Left colon (tissue), 2 donors: ENCODE measurements at regions not wholly inside any gene's neighbourhood (a gene's known extent, or its start where the extent isn't known, plus 50 kb on each side); places are given as distances from the start of the nearest gene placed in this dataset.
"Not testable (repeated sequence)": the region's sequence is repeated elsewhere in the genome, so short reads cannot be mapped to it uniquely, and the experiment has no call there.

Source experiments
- ATAC-seq: fragments of 200-7000 bp; cut with Tn5 transposase; one replicate; pipeline ENCODE4 v1.9.1; 2020; ENCODE audit warnings: mild to moderate bottlenecking, moderate library complexity
- DNase-seq, 2 donors: peaks; one replicate each; pipeline ENCODE4 v3.0.0-alpha.2; 2020
- intact Hi-C, 2 donors: fragments of 100-400 bp; cut with DNase I in 1 of 2; cut with micrococcal nuclease in 1 of 2; formaldehyde crosslinking; loops; one replicate each; pipeline versions ENCODE4 v1.11.2 to v1.14.0; 2022; cut with DNase I, micrococcal nuclease
- donor health status: DM: no; HTN: no; CAD: no.
- donor health status: DM: yes; HTN: yes; CAD: no.

- ATAC-seq (no peak), DNase-seq (no peak)
- intact Hi-C loops = no loop called here
Measured at GRCh38 chr18:5030636-5031035, 166.4 kb downstream of the AKAIN1 start.

DNA sequence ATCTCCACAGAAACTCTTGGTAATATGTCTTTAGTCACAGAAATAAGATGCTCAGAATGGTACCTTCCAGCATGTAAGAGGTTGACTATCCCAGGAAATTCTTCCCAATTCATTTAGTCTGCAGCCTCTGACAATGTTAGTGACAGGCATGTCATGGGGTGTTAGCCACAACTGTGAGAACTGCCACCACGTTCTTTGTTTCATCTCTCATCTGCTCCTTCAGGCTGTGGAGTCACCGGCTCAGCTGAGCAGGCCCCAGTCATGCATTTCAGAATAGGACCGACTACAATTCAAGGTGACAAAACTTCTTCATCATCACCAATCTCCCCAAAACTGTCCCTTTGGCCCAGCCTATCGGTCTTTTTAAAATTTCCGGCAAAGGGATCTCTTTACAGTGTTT is 167.5 kb downstream of the AKAIN1 start:
- intact Hi-C loops = no loop called here
- no peak for DNase-seq

GRCh38 chr18:5024741-5025140 is 172.3 kb downstream of the AKAIN1 start:
- intact Hi-C loops = no loop called here

More for the DNA sequence above, 167.5 kb downstream of the AKAIN1 start:
- no peak for ATAC-seq

GRCh38 chr18:5021558-5021957 is 175.5 kb downstream of the AKAIN1 start:
- intact Hi-C loops = no loop called here
- no peak for DNase-seq
- ATAC-seq = no peak

More at GRCh38 chr18:5024741-5025140, 172.3 kb downstream of the AKAIN1 start:
- DNase-seq (no peak), ATAC-seq (no peak)

DNA sequence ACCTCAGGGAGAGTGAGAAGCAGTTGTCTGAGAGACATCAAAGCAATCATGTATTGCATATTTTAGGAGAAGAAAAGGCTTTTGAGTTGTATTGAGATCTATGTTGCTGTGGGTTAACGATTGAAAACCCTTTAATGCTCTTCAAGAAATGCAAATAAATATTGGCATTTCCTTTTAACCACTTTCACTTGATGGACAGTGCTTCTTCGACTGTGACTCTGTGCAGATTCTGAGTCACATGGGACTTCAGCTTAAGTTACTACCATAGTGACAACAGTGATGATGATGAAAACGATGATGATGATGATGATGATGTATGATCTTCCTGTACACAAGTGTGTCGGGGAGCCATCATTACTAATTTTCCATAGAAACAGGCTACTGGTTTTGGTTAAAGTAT is 181.8 kb downstream of the AKAIN1 start:
- intact Hi-C loops = no loop called here
- DNase-seq (no peak), ATAC-seq (no peak)

DNA sequence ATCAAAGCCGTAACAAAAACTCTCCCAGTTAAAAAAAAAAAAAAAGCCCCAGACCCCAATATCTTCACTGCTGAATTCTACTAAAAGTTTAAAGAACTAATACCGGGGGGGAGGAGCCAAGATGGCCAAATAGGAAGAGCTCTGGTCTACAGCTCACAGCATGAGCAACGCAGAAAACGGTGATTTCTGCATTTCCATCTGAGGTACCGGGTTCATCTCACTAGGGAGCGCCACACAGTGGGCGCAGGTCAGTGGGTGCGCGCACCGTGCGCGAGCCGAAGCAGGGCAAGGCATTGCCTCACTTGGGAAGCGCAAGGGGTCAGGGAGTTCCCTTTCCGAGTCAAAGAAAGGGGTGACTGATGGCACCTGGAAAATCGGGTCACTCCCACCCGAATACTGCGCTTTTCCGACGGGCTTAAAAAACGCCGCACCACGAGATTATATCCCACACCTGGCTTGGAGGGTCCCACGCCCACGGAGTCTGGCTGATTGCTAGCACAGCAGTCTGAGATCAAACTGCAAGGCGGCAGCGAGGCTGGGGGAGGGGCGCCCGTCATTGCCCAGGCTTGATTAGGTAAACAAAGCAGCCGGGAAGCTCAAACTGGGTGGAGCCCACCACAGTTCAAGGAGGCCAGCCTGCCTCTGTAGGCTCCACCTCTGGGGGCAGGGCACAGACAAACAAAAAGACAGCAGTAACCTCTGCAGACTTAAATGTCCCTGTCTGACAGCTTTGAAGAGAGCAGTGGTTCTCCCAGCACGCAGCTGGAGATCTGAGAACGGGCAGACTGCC is 192.8 kb downstream of the AKAIN1 start:
- intact Hi-C loops, DNase-seq, ATAC-seq: not testable (repeated sequence)

- intact Hi-C loops = no loop called here
- DNase-seq (no peak), ATAC-seq (no peak)
Measured at GRCh38 chr18:4994710-4995109, 202.3 kb downstream of the AKAIN1 start.

DNA sequence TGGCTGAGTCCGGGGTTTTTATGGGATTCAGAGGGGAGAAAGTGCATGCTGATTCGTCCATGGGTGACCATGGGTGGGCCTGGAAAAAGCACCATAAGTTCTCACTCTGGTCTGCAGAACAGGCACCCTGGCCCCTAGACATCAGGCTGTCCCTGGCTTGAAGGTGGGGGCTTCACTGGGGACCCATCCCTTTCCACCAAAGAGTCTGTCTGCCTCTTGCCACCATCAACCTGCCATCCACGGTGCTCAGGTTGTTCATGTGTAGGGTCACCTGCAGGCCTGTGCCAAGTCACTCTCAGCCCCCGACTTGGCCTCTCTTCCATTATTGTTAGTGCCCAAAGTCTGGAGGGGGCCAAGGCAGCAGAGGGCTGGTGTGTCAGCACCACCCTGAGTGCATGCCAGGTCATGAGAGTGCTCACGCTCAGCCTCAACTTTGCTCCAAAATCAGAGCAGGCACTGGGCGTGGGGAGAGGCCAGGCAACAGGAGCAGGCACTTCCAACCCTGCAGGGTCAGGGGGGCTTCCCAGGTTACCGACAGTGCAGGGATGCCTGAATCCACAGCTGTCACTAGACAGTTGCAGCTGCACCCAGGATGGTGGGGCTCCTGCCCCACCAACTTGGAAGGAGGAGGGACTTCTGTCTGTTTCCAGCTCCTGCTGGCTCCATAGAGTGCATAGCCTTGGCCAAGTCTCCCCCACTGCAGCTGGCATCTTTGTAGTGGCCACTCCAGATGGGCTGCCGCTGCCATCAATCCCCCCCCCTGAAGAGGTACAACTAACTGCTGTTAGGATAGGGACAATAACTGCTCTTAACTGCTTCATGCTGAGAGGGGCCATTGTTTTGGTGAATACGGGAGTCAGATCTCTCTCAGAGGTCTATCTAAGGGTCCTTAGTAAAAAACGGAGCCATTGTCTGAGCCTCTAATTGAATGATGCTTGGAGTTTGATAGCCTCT is 209.3 kb downstream of the AKAIN1 start:
- intact Hi-C loops = no loop called here
- DNase-seq (no peak), ATAC-seq (no peak)

DNA sequence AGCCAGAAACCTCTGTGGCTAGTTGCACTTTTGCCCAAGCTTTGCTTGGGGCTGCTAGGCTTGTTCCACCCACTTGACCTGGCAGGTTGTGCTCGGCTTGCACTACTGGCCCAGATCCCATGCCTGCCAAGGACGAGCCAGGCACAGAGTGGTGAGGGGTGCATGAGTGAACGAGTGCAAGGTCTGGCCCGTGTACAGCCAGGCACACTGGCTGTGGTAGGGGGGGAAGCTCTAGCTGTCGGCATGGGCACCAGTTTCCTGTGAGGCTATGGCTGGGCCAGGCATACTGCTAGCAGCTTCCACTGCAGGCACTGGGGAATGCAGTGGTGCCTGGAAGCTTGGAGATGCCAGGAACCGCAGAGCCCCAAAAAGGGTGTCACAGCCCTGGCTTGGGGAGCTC is 210.4 kb downstream of the AKAIN1 start:
- intact Hi-C loops = no loop called here
- no peak for DNase-seq
- ATAC-seq = no peak

DNA sequence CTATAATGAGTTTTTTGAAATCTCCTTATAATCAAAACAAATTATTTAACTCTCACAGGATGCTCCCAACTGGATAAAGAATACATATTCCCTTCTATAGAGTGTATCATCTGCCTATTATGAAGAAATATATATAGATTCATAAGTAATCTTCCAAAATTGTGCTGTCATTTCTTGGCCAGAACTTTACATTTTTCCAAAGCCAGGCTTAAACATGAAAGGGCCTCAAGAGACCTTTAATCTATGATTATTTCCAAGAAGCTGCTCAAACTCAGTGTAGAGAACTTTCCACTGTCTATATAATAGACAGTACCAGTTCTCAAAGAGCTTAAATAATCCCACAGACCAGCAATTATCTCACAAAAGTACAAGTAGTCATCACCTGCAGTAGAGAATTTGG is 211.0 kb downstream of the AKAIN1 start:
- no peak for ATAC-seq
- intact Hi-C loops = no loop called here
- DNase-seq = no peak

DNA sequence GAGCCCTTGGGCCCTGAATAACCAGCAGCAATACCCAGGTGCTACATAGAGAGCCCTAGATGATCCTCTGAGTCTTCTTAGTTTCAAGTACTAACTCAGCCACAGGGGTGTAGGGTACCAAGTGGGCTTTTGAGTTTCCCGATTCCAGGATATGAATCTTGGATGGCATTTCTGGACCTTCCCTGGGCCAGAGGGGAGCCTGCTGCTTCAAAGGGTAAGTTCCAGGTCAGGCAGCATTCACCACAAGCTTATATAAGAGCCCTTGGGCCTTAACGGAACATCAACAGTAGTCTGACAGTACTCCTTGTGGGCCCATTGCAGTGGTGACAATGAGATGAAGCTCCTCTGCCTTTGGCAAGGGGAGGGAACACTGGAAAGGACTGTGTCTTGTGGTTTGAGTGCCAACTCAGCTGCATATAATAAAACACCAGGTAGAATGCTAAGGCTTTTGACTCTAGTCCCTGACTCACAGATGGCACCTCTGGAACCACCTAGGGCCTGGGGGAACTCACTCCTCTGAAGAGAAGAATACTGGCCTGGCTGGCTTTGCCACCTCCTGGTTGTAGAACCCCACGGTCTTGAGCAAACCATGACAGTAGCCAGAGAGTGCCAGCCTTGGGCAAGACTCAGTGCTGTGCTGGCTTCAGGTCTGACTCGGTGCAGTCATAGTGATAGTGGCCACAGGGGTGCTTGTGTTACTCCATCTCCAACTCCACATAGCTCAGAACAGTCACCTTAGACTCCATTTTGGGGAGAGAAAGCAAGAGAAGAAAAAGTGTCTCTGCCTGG is 235.7 kb downstream of the AKAIN1 start:
- DNase-seq (no peak), ATAC-seq (no peak)
- intact Hi-C loops = no loop called here

GRCh38 chr18:4960578-4960977 is 236.5 kb downstream of the AKAIN1 start:
- ATAC-seq = no peak
- intact Hi-C loops = no loop called here
- no peak for DNase-seq

DNA sequence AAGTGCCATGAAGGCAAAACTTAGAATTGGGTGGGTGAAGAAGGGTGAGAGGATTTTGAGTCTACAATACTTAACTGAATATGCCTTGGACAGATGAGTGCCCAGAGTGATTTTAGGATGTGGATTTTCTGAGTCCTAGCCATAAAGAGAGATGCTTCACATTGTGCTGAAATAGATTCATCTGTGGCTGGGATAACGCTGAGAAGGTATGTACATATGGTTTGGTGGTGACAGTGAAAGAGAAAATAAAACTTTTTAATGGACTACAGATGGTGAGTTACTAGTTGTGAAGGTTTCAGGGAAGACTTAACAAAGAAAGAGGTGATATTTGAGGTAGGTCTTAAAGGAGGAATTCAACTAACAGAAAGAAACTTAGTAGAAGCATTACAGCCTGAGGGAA is 265.8 kb downstream of the AKAIN1 start:
- DNase-seq (no peak), ATAC-seq (no peak)
- intact Hi-C loops = no loop called here

DNA sequence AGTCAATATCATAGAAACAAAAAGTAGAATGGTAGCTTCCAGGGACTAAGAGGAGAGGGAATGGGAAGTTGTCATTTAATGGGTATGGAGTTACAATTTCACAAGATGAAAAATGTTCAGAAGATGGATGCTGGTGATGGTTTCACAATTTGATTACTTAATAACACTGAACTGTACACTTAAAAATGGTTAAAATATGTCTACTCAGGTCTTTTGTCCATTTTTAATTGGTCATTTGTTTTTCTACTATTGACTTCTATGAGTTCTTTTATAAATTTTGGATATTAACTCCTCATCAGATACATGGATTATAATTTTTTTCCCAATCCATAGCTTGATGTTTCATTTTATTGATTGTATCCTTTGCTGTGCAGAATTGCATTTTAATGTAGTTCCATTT is 275.5 kb downstream of the AKAIN1 start:
- no peak for ATAC-seq
- DNase-seq = no peak
- intact Hi-C loops = no loop called here

- DNase-seq, ATAC-seq, intact Hi-C loops: not testable (repeated sequence)
Measured at GRCh38 chr18:4917509-4917908, 279.5 kb downstream of the AKAIN1 start.

DNA sequence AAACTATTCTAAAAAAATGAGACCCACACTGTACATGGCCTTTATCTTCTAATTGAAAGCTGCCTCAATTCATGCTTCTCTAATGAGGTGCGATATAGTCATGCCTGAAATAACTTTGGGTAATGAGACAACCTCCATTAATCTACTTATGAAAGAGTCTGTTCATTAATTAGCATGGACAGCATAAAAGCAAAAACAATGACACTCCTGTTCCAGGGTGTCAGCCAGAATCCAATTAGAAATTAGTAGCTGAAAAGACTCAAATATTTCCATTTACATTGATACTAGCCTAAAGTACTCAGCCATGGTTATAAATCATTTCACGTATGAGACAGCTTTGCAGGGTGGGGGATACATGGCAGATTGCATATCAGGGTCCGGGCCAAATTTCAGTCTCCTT is 288.7 kb downstream of the AKAIN1 start:
- DNase-seq (no peak), ATAC-seq (no peak)
- intact Hi-C loops = no loop called here

DNA sequence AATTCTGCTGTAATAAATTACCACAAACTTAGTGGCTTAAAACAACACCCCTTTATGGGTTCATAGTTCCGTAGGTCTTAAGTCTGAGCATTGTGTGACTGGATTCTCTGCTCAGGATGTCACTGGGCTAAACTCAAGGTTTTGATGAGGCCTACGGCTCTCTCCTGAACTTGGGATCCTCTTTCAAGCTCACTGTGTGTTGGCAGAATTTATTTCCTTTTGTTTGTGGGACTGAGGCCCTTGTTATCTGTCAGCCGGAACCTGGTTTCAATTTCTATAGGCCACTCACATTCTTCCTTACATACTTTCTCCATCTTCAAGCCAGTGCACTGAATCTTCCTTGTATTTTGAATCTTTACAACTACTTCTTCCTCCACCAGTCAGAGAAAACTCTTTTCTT is 290.2 kb downstream of the AKAIN1 start:
- DNase-seq (no peak), ATAC-seq (no peak)
- intact Hi-C loops = no loop called here

DNA sequence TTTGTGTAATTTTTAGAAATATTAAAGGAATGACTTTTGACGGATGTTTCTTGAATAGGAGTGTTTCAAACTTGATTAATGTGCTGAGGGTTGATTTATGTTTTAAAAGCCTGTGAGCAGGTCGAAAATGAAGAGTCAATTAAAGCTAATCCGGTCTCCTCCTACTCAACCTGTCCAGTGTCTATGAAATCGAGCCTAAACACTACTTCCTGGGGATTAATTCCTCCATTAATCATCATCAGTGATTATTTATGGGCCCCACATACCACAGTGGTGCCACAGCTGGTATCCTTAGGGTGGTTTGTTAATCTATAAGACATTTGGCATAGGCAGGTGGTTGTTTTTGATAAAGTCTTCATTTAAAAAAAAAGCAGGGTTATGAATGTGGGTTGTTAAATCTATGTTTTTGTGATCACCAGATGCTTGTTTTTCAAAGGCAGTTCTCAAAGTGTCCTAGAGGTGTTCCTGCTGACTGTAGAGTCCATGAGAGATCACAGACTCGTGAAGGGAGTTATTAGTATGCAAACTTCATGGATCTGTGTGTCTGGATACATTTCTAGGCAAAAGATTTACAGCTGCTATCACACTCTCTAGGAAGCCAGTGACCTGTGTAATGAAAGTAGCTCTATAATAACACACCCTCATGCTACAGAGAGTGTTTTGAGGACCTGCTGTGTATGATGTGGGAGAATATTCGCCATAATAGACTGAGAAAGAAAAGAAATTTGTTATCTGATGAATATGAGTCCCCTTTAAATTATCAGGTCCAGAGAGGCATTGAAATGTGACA is 308.6 kb downstream of the AKAIN1 start:
- intact Hi-C loops = no loop called here
- DNase-seq (no peak), ATAC-seq (no peak)

DNA sequence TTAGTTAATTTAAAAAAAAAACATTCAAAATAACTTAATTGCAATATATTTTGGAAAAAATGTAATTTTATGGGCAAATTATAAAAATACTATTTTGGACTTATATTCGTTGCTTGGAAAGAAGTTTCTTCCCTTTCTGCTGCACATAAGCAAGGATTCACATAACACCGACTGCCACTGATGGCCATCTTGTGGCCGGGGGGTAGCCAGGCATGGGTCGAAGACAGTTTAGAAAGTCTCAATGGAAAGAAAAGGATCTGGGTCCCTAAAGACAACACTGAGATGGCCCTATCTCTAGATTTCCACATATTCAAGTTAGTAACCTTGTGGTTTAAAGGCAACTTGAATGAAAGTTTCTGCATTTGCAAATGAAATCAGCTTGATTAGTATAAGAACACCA is 318.6 kb downstream of the AKAIN1 start:
- intact Hi-C loops = no loop called here
- ATAC-seq (no peak), DNase-seq (no peak)
